WTC11 (cell line): ENCODE measurements at regions not wholly inside any gene's neighbourhood (a gene's known extent, or its start where the extent isn't known, plus 50 kb on each side); places are given as distances from the start of the nearest gene placed in this dataset.

Source experiments
- ATAC-seq: fragments of 200-7000 bp; cut with Tn5 transposase; 2 replicates; pipeline ENCODE4 v1.10.0; 2021; ENCODE audit warnings: mild to moderate bottlenecking, moderate library complexity
- CTCF ChIA-PET: fragments of 300-600 bp; sonication (Branson Sonifier 250); formaldehyde crosslinking; loops from one replicate; lab custom pipeline; 2021; ENCODE audit warnings: antibody characterized with exemption; lab: Charles Lee
- POLR2A ChIA-PET: fragments of 350-600 bp; sonication (Branson Sonifier 250); formaldehyde crosslinking; loops from one replicate; lab custom pipeline; 2021; ENCODE audit warnings: antibody characterized with exemption; lab: Charles Lee
- DNase-seq: peaks from one replicate; pipeline ENCODE4 v3.0.0; 2021; ENCODE audit warnings: low spot score
- H3K27ac Mint-ChIP-seq: 2 replicates; pipeline ENCODE4 v1.8.0; 2021; ENCODE audit warnings: mixed read lengths
- H3K27me3 Mint-ChIP-seq: 2 replicates; pipeline ENCODE4 v1.8.0; 2021; ENCODE audit warnings: low read depth, mild to moderate bottlenecking, moderate library complexity, mixed read lengths
- H3K36me3 Mint-ChIP-seq: 2 replicates; pipeline ENCODE4 v1.8.0; 2021; ENCODE audit warnings: mixed read lengths
- H3K4me1 Mint-ChIP-seq: 2 replicates; pipeline ENCODE4 v1.8.0; 2022; ENCODE audit warnings: mixed read lengths
- H3K4me3 Mint-ChIP-seq: 2 replicates; pipeline ENCODE4 v1.8.0; 2021; ENCODE audit warnings: mild to moderate bottlenecking, moderate library complexity, mixed read lengths
- H3K9me3 Mint-ChIP-seq: 2 replicates; pipeline ENCODE4 v1.8.0; 2021; ENCODE audit warnings: mixed read lengths
- CREB1 ChIP-seq: sonication (generic); formaldehyde crosslinking; IDR thresholded peaks from 2 replicates; pipeline ENCODE4 v1.8.0; 2023; ENCODE audit warnings: mild to moderate bottlenecking, missing genetic modification reagents
- FOXP1 ChIP-seq: sonication (generic); formaldehyde crosslinking; IDR thresholded peaks from 2 replicates; pipeline ENCODE4 v1.8.0; 2022; ENCODE audit warnings: missing genetic modification reagents, mild to moderate bottlenecking, moderate library complexity, borderline replicate concordance
- SMAD4 ChIP-seq: sonication (generic); formaldehyde crosslinking; IDR thresholded peaks from 2 replicates; pipeline ENCODE4 v1.8.0; 2022; ENCODE audit warnings: mild to moderate bottlenecking, missing genetic modification reagents
- ZNF138 ChIP-seq: sonication (generic); formaldehyde crosslinking; conservative IDR thresholded peaks from 2 replicates; pipeline ENCODE4 v1.8.1; 2022; ENCODE audit warnings: mild to moderate bottlenecking, moderate library complexity, missing genetic modification reagents
- ZNF219 ChIP-seq: sonication (generic); formaldehyde crosslinking; IDR thresholded peaks from 2 replicates; pipeline ENCODE4 v1.8.0; 2023; ENCODE audit warnings: missing genetic modification reagents, mild to moderate bottlenecking, borderline replicate concordance
- ZNF317 ChIP-seq: sonication (generic); formaldehyde crosslinking; IDR thresholded peaks from 2 replicates; pipeline ENCODE4 v1.8.1; 2023; ENCODE audit warnings: low read depth, mild to moderate bottlenecking, moderate library complexity, missing genetic modification reagents, borderline replicate concordance
- ZNF671 ChIP-seq: fragments of 250-450 bp; sonication (Bioruptor Pico); IDR thresholded peaks from 2 replicates; pipeline ENCODE4 v1.8.0; 2021; ENCODE audit warnings: mild to moderate bottlenecking
- TF ChIP-seq, protein P1 (sequence below): fragments of 250-450 bp; sonication (Bioruptor Pico); IDR thresholded peaks from 2 replicates; pipeline ENCODE4 v1.9.0; 2021; ENCODE audit warnings: mild to moderate bottlenecking
- TF ChIP-seq, protein P2 (sequence below): sonication (generic); formaldehyde crosslinking; IDR thresholded peaks from 2 replicates; pipeline ENCODE4 v1.8.1; 2023; ENCODE audit warnings: mild to moderate bottlenecking, missing genetic modification reagents, moderate library complexity
- TF ChIP-seq, protein P3 (sequence below): sonication (generic); formaldehyde crosslinking; IDR thresholded peaks from 2 replicates; pipeline ENCODE4 v1.8.1; 2022; ENCODE audit warnings: low read depth, mild to moderate bottlenecking, moderate library complexity, missing genetic modification reagents, borderline replicate concordance
- TF ChIP-seq, protein P4 (sequence below): sonication (generic); formaldehyde crosslinking; IDR thresholded peaks from 2 replicates; pipeline ENCODE4 v1.8.0; 2023; ENCODE audit warnings: missing genetic modification reagents, mild to moderate bottlenecking, borderline replicate concordance
- TF ChIP-seq, protein P5 (sequence below): sonication (generic); formaldehyde crosslinking; IDR thresholded peaks from 2 replicates; pipeline ENCODE4 v1.8.0; 2023; ENCODE audit warnings: missing genetic modification reagents
- TF ChIP-seq, protein P6 (sequence below): fragments of 250-450 bp; sonication (Bioruptor Pico); IDR thresholded peaks from 2 replicates; pipeline ENCODE4 v1.8.0; 2021; ENCODE audit warnings: mild to moderate bottlenecking
- TF ChIP-seq, protein P7 (sequence below): sonication (generic); formaldehyde crosslinking; IDR thresholded peaks from 2 replicates; pipeline ENCODE4 v1.8.1; 2022; ENCODE audit warnings: mild to moderate bottlenecking, moderate library complexity, missing genetic modification reagents

DNA sequence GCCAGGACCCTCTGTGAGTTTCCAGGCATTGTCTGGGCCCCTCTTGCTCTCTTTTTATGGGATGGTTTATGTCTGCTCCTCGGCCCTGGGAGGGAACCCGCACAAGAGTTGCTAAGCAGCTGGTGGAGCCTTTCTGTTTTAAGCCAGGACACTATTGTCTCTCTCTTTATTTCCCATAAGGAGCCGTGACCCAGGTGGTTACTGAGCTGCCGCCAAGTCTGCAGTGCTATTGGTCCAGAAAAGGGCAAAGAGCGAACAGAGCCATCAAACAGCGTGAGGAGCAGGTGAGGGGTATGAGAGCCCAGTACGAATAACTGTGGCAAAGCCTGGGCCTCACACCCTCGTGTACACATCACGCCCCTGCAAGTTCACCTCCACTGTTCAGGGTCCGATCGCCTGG, 280.2 kb downstream of the SHQ1 start (continued):
- TF ChIP-seq, protein P1, sequence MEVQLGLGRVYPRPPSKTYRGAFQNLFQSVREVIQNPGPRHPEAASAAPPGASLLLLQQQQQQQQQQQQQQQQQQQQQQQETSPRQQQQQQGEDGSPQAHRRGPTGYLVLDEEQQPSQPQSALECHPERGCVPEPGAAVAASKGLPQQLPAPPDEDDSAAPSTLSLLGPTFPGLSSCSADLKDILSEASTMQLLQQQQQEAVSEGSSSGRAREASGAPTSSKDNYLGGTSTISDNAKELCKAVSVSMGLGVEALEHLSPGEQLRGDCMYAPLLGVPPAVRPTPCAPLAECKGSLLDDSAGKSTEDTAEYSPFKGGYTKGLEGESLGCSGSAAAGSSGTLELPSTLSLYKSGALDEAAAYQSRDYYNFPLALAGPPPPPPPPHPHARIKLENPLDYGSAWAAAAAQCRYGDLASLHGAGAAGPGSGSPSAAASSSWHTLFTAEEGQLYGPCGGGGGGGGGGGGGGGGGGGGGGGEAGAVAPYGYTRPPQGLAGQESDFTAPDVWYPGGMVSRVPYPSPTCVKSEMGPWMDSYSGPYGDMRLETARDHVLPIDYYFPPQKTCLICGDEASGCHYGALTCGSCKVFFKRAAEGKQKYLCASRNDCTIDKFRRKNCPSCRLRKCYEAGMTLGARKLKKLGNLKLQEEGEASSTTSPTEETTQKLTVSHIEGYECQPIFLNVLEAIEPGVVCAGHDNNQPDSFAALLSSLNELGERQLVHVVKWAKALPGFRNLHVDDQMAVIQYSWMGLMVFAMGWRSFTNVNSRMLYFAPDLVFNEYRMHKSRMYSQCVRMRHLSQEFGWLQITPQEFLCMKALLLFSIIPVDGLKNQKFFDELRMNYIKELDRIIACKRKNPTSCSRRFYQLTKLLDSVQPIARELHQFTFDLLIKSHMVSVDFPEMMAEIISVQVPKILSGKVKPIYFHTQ (CRISPR knock-in tag): no peak
- TF ChIP-seq, all 79 proteins: peak for 0

DNA sequence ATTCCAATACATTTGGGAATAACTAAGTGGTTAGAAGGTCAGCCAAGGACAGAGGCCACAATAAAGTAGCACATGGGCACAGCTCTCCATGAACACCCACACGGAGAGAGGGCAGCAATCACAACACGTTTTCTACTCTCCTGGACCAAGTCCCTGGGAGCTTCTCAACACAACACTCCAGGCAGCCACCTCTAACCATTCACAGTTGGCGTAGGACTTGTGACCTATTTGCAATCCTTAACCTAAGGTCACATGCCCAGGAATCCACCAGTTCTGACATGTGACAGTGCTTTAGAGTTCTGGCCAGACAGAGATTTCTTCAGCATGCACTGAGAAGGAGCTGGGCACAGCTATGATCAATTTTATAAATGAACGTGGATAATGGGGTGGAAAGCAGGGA, 280.8 kb downstream of the SHQ1 start:
- H3K4me3 Mint-ChIP-seq: no peak overlapping the region
- peaks cover 6% of the 10 kb centered on the region for H3K9me3 Mint-ChIP-seq
- no peaks in the 10 kb centered on the region for H3K27me3 Mint-ChIP-seq
- no peak for ATAC-seq
- DNase-seq: no peak
- ChIA-PET POLR2A (no interaction called here), CTCF (no interaction called here)
- TF ChIP-seq ZNF317 (no peak), CREB1 (CRISPR knock-in tag) (no peak)
- TF ChIP-seq, protein P2, sequence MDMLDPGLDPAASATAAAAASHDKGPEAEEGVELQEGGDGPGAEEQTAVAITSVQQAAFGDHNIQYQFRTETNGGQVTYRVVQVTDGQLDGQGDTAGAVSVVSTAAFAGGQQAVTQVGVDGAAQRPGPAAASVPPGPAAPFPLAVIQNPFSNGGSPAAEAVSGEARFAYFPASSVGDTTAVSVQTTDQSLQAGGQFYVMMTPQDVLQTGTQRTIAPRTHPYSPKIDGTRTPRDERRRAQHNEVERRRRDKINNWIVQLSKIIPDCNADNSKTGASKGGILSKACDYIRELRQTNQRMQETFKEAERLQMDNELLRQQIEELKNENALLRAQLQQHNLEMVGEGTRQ (CRISPR knock-in tag): peak; percentile 12; the same call in 1 of the 2 replicates
- TF ChIP-seq, protein P3, sequence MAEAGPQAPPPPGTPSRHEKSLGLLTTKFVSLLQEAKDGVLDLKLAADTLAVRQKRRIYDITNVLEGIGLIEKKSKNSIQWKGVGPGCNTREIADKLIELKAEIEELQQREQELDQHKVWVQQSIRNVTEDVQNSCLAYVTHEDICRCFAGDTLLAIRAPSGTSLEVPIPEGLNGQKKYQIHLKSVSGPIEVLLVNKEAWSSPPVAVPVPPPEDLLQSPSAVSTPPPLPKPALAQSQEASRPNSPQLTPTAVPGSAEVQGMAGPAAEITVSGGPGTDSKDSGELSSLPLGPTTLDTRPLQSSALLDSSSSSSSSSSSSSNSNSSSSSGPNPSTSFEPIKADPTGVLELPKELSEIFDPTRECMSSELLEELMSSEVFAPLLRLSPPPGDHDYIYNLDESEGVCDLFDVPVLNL (CRISPR knock-in tag): no peak
- TF ChIP-seq, protein P4, sequence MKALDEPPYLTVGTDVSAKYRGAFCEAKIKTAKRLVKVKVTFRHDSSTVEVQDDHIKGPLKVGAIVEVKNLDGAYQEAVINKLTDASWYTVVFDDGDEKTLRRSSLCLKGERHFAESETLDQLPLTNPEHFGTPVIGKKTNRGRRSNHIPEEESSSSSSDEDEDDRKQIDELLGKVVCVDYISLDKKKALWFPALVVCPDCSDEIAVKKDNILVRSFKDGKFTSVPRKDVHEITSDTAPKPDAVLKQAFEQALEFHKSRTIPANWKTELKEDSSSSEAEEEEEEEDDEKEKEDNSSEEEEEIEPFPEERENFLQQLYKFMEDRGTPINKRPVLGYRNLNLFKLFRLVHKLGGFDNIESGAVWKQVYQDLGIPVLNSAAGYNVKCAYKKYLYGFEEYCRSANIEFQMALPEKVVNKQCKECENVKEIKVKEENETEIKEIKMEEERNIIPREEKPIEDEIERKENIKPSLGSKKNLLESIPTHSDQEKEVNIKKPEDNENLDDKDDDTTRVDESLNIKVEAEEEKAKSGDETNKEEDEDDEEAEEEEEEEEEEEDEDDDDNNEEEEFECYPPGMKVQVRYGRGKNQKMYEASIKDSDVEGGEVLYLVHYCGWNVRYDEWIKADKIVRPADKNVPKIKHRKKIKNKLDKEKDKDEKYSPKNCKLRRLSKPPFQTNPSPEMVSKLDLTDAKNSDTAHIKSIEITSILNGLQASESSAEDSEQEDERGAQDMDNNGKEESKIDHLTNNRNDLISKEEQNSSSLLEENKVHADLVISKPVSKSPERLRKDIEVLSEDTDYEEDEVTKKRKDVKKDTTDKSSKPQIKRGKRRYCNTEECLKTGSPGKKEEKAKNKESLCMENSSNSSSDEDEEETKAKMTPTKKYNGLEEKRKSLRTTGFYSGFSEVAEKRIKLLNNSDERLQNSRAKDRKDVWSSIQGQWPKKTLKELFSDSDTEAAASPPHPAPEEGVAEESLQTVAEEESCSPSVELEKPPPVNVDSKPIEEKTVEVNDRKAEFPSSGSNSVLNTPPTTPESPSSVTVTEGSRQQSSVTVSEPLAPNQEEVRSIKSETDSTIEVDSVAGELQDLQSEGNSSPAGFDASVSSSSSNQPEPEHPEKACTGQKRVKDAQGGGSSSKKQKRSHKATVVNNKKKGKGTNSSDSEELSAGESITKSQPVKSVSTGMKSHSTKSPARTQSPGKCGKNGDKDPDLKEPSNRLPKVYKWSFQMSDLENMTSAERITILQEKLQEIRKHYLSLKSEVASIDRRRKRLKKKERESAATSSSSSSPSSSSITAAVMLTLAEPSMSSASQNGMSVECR (CRISPR knock-in tag): no peak
- no peak overlapping the region for H3K27ac Mint-ChIP-seq
- peaks cover 8% of the 10 kb centered on the region for H3K36me3 Mint-ChIP-seq
- H3K4me1 Mint-ChIP-seq: peaks cover 33% of the 10 kb centered on the region

DNA sequence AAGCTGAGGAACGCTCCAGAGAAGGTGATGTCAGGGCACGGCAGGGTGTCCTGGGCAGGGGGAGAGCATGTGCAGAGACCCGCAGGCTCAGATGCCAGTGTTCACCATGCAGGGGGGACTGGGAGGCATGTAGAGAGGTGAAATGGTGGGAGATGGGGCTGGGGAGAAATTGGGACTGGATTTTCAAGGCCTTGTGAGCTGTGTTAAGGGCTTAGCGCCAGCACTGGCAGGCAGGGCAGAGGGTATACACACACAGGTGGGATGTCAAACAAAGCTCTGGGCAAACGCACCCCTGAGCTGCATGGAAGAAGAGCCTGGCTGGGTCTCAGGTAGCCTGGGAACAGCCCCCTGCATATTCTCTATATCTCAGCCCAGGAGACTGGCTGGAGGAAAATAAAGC, 282.7 kb downstream of the SHQ1 start:
- CTCF ChIA-PET: interaction anchor here (1.0 kb wide), 1 partner anchor 690 kb away, joined by 3 read pairs; no protein-coding TSS in a partner anchor
- H3K36me3 Mint-ChIP-seq: peaks cover 22% of the 10 kb centered on the region
- H3K4me1 Mint-ChIP-seq: peaks cover 24% of the 10 kb centered on the region
- no peak for ATAC-seq
- no peak for DNase-seq
- no peak overlapping the region for H3K27ac Mint-ChIP-seq
- H3K9me3 Mint-ChIP-seq: peaks cover 15% of the 10 kb centered on the region
- POLR2A ChIA-PET: no interaction called here
- no peak overlapping the region for H3K4me3 Mint-ChIP-seq
- TF ChIP-seq ZNF671 (CRISPR knock-in tag): no peak
- no peak for TF ChIP-seq ZNF219 (CRISPR knock-in tag)
- TF ChIP-seq, protein P5, sequence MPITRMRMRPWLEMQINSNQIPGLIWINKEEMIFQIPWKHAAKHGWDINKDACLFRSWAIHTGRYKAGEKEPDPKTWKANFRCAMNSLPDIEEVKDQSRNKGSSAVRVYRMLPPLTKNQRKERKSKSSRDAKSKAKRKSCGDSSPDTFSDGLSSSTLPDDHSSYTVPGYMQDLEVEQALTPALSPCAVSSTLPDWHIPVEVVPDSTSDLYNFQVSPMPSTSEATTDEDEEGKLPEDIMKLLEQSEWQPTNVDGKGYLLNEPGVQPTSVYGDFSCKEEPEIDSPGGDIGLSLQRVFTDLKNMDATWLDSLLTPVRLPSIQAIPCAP (CRISPR knock-in tag): no peak
- TF ChIP-seq, protein P6, sequence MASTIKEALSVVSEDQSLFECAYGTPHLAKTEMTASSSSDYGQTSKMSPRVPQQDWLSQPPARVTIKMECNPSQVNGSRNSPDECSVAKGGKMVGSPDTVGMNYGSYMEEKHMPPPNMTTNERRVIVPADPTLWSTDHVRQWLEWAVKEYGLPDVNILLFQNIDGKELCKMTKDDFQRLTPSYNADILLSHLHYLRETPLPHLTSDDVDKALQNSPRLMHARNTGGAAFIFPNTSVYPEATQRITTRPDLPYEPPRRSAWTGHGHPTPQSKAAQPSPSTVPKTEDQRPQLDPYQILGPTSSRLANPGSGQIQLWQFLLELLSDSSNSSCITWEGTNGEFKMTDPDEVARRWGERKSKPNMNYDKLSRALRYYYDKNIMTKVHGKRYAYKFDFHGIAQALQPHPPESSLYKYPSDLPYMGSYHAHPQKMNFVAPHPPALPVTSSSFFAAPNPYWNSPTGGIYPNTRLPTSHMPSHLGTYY (CRISPR knock-in tag): no peak
- TF ChIP-seq ZNF317: no peak
- TF ChIP-seq, protein P7, sequence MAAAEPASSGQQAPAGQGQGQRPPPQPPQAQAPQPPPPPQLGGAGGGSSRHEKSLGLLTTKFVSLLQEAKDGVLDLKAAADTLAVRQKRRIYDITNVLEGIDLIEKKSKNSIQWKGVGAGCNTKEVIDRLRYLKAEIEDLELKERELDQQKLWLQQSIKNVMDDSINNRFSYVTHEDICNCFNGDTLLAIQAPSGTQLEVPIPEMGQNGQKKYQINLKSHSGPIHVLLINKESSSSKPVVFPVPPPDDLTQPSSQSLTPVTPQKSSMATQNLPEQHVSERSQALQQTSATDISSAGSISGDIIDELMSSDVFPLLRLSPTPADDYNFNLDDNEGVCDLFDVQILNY (CRISPR knock-in tag): no peak
- no peak for TF ChIP-seq FOXP1 (CRISPR knock-in tag)
- TF ChIP-seq, protein P4 (CRISPR knock-in tag): no peak
- TF ChIP-seq SMAD4 (CRISPR knock-in tag): no peak
- TF ChIP-seq ZNF138 (CRISPR knock-in tag): no peak
- H3K27me3 Mint-ChIP-seq: no peaks in the 10 kb centered on the region
